ENCODE measurements at regions not wholly inside any gene's neighbourhood (a gene's known extent, or its start where the extent isn't known, plus 50 kb on each side); places are given as distances from the start of the nearest gene placed in this dataset.
A peak's percentile ranks its signal among the peaks of the same experiment; 100 is the strongest.

DNA sequence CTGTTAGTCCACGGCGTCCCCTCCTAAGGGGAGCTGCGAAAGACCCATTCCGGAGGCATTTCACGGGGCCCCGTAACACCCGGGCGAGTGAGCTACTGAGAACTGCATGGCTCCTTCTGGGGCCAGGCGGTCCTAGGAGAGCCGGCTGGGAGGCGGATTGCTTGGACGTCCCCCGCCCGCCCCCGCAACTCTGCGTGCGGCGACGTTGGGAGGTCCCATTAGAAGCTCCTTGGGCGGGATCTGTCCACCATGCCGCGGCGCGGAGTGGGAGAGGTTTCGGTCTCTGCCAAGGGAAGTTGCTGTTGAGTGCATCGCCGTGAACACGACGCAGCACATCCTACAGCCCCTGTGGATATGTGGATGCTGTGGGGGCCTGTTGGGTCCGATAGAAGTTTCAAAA is 85.4 kb upstream of the IGFBP7 start:
- no peak for DNase-seq
- Histone ChIP-seq H3K27me3 (replicated peaks) (no peaks in the 10 kb centered on the region), H3K36me3 (replicated peaks) (no peaks in the 10 kb centered on the region), H3K27ac (no peak overlapping the region), H3K4me3 (ENCODE audit: low read depth, low read length) (no peak overlapping the region)
- TF ChIP-seq, protein P1, sequence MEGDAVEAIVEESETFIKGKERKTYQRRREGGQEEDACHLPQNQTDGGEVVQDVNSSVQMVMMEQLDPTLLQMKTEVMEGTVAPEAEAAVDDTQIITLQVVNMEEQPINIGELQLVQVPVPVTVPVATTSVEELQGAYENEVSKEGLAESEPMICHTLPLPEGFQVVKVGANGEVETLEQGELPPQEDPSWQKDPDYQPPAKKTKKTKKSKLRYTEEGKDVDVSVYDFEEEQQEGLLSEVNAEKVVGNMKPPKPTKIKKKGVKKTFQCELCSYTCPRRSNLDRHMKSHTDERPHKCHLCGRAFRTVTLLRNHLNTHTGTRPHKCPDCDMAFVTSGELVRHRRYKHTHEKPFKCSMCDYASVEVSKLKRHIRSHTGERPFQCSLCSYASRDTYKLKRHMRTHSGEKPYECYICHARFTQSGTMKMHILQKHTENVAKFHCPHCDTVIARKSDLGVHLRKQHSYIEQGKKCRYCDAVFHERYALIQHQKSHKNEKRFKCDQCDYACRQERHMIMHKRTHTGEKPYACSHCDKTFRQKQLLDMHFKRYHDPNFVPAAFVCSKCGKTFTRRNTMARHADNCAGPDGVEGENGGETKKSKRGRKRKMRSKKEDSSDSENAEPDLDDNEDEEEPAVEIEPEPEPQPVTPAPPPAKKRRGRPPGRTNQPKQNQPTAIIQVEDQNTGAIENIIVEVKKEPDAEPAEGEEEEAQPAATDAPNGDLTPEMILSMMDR (IDR thresholded peaks at IDR 0.05; ENCODE audit: low read depth, low read length, missing control alignments), result no peak
- in situ Hi-C loops (cut with HindIII; ENCODE audit: low pct_ligation_motif_present, low sequenced_read_pairs), result no loop called here

DNA sequence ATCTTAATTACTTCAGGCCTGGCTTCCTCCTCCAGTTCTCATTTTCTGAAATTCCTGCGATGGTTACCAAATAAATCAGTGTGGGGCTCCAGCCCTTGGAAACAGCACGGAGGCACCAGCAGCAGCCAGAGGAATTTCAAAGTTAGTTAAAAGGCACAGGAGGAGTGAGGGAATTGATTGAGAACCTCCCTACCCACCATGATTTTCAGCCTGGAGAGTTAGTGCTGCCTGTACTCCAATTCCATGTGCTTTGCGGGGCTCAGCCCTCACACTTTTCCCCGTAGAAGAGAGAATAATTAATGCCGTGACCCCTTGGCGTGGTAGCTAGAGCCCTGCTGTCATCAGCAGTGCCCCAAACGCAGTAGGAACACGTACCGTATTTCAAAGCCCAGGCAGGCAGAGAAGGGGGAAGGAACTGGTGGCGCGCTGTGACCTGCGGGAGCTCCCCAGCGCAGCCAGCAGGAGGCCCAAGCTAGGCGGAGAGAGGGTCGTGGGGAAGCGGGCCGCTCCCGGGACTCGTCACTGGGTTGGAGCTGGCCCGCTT is 84.0 kb upstream of the IGFBP7 start:
- in situ Hi-C loops (cut with HindIII; ENCODE audit: low pct_ligation_motif_present, low sequenced_read_pairs), result no loop called here
- TF ChIP-seq, protein P1 (IDR thresholded peaks at IDR 0.05; ENCODE audit: low read depth, low read length, missing control alignments), result peak; percentile 50
- Histone ChIP-seq H3K36me3 (replicated peaks) (no peaks in the 10 kb centered on the region), H3K4me3 (ENCODE audit: low read depth, low read length) (no peak overlapping the region), H3K27me3 (replicated peaks) (no peaks in the 10 kb centered on the region), H3K27ac (no peak overlapping the region)
- DNase-seq, result no peak

DNA sequence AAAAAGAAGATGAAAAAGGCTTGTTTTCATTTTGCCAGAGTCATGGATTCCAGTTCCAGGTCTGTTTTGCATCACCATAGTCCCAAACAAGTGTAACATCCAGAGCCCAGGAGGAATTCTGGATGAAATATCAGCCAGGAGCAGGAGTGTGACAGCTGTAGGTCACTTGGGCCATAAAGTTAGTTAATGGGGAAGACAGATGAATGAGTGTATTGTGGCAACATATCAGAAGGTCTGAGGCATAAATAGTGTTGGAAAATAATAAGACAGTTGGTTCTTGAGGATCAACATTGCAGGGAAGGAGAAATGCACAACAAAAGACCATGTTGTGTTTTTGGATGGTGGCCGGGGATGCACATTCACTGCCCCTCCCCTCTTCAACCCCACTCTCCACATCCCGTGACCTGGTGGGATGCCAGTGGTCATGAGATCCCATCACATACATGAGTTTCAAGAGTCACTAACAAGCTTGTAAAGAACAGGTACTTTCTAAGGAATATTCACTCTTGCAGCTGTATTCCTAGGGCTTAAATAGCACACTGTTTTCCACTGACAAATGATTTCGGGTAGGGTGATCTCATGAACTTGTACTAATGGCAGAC is 83.1 kb upstream of the IGFBP7 start:
- DNase-seq, result no peak
- no peaks in the 10 kb centered on the region for H3K36me3 ChIP-seq (replicated peaks)
- in situ Hi-C loops (cut with HindIII; ENCODE audit: low pct_ligation_motif_present, low sequenced_read_pairs), result no loop called here
- no peaks in the 10 kb centered on the region for H3K27me3 ChIP-seq (replicated peaks)
- TF ChIP-seq, protein P1 (IDR thresholded peaks at IDR 0.05; ENCODE audit: low read depth, low read length, missing control alignments), result no peak
- no peak overlapping the region for H3K4me3 ChIP-seq (ENCODE audit: low read depth, low read length)
- no peak overlapping the region for H3K27ac ChIP-seq

DNA sequence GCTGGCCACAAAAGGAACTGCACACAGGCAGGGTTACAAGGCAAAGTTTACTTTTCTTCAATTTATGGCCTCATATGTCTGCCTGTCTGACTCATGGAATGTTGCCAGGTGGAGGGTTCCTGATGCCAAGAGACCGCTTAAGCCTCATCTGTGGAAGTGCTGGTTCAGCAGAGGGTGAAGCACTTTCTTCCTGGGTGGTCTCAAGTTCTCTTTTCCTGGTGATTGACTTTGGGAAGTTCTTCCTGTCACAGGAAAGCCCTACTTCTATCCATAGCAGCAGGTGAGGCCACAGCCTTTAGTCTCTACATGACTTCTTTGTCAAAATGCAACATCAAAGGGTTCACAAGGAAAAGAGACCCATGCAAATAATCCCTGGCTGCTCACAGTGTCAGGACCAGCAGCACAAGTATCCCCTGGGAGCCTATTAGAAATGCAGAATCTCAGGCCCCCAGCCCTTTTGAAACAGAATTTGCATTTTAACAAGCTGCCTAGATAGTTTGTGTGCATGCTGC is 81.4 kb upstream of the IGFBP7 start:
- TF ChIP-seq, protein P1 (IDR thresholded peaks at IDR 0.05; ENCODE audit: low read depth, low read length, missing control alignments), result no peak
- in situ Hi-C loops (cut with HindIII; ENCODE audit: low pct_ligation_motif_present, low sequenced_read_pairs), result no loop called here
- no peaks in the 10 kb centered on the region for H3K27me3 ChIP-seq (replicated peaks)

DNA sequence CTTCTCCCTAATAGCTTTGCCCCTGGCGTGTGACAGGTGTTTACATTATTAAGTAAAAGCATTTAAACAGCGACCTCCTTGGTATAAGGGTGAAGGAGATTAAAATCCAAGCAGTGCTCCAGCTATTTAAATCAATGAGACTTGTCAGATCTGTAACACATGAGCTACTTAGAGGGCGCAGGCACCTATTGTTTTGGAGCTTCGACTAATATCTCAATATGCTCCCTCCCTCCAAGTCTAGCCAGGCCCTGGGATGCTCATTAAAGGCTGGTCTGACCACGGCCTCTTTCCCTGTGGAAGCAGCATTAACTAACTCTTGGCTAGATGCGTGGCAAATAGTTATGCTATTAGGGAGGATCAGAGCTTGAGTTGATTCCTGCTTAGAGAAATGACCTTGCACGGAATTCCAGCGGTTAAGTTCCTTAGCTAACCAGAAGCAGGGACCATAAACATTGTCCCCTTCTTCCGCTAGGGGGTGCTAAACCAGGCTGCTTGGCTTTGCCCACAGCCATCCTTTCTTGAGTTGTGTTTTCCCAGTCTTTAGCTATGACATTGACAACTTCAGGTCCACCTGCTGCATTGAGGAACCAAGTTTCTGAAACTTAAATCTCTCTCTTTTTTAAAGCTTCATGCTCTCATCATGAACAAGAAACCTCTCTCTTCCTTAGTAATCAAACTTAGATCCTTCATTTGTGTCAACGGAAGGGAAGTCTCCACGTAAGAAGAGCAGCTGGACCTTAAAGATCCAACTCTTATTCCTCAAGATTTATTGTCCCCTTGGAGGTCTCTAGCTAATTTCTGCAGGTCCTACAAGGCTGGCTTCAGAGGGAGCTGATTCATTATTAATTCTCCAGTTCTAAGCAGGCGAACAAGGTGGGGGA is 80.7 kb upstream of the IGFBP7 start:
- H3K27ac ChIP-seq, result no peak overlapping the region

More for the DNA sequence above, 81.4 kb upstream of the IGFBP7 start:
- DNase-seq, result no peak
- H3K4me3 ChIP-seq (ENCODE audit: low read depth, low read length), result no peak overlapping the region
- no peaks in the 10 kb centered on the region for H3K36me3 ChIP-seq (replicated peaks)
- no peak overlapping the region for H3K27ac ChIP-seq

More for the DNA sequence above, 80.7 kb upstream of the IGFBP7 start:
- in situ Hi-C loops (cut with HindIII; ENCODE audit: low pct_ligation_motif_present, low sequenced_read_pairs), result no loop called here
- no peaks in the 10 kb centered on the region for H3K36me3 ChIP-seq (replicated peaks)
- H3K4me3 ChIP-seq (ENCODE audit: low read depth, low read length), result no peak overlapping the region
- TF ChIP-seq, protein P1 (IDR thresholded peaks at IDR 0.05; ENCODE audit: low read depth, low read length, missing control alignments), result peak; percentile 80
- no peaks in the 10 kb centered on the region for H3K27me3 ChIP-seq (replicated peaks)
- peak; percentile 20 for DNase-seq

Data from brain microvascular endothelial cell (primary cell).